Left ventricle myocardium inferior (tissue), 1 donor: ENCODE measurements at regions not wholly inside any gene's neighbourhood (a gene's known extent, or its start where the extent isn't known, plus 50 kb on each side); places are given as distances from the start of the nearest gene placed in this dataset.

Source experiments
- DNase-seq: peaks from one replicate; pipeline ENCODE4 v3.0.0-alpha.2; 2020
- H3K27ac ChIP-seq: fragments of 200-600 bp; replicated peaks from 2 replicates; pipeline ENCODE4 v1.8.0; 2021
- H3K27me3 ChIP-seq: fragments of 200-600 bp; 2 replicates; pipeline ENCODE4 v1.8.0; 2021; ENCODE audit warnings: low read depth
- H3K36me3 ChIP-seq: fragments of 200-600 bp; 2 replicates; pipeline ENCODE4 v1.8.0; 2021
- H3K4me1 ChIP-seq: fragments of 200-600 bp; 2 replicates; pipeline ENCODE4 v1.8.0; 2021
- H3K4me3 ChIP-seq: fragments of 200-600 bp; 2 replicates; pipeline ENCODE4 v1.8.0; 2021; ENCODE audit warnings: mild to moderate bottlenecking, moderate library complexity
- H3K9me3 ChIP-seq: fragments of 200-600 bp; replicated peaks from 2 replicates; pipeline ENCODE4 v1.8.0; 2021
- intact Hi-C: fragments of 100-400 bp; cut with micrococcal nuclease; formaldehyde crosslinking; loops from one replicate; pipeline ENCODE4 v1.11.0; 2022
- TF ChIP-seq, protein P1 (sequence below): fragments of 200-600 bp; IDR thresholded peaks from 2 replicates; pipeline ENCODE4 v1.8.0; 2021; ENCODE audit warnings: antibody characterized with exemption, mild to moderate bottlenecking, borderline replicate concordance
- donor health status: DM: no; HTN: yes; CAD: no; lungs with severe emphysema.

DNA sequence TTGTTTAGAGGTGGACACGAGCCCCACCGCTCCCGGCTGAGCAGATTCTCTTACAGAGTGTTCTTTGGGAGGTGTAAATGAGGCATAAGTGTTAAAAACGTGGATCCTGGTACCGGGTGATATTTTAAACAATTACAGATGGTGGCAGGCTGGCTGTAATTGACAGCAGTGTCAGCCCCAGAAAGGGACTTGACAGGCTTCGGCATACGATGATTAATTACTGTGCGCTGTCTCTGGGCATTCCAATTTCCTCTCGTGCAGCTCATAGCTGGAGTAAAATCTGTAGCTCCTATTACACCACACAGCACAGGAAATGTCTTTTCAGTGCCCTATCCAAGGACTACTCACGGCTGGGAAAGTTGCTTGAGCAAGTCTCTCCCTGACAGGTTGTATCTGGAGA is 305.4 kb upstream of the IRX2 start:
- Histone ChIP-seq H3K27ac (no peak overlapping the region), H3K4me1 (no peaks in the 10 kb centered on the region), H3K36me3 (no peaks in the 10 kb centered on the region), H3K27me3 (peaks cover 37% of the 10 kb centered on the region), H3K4me3 (no peak overlapping the region), H3K9me3 (peaks cover 43% of the 10 kb centered on the region)
- TF ChIP-seq, protein P1, sequence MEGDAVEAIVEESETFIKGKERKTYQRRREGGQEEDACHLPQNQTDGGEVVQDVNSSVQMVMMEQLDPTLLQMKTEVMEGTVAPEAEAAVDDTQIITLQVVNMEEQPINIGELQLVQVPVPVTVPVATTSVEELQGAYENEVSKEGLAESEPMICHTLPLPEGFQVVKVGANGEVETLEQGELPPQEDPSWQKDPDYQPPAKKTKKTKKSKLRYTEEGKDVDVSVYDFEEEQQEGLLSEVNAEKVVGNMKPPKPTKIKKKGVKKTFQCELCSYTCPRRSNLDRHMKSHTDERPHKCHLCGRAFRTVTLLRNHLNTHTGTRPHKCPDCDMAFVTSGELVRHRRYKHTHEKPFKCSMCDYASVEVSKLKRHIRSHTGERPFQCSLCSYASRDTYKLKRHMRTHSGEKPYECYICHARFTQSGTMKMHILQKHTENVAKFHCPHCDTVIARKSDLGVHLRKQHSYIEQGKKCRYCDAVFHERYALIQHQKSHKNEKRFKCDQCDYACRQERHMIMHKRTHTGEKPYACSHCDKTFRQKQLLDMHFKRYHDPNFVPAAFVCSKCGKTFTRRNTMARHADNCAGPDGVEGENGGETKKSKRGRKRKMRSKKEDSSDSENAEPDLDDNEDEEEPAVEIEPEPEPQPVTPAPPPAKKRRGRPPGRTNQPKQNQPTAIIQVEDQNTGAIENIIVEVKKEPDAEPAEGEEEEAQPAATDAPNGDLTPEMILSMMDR = no peak
- DNase-seq = no peak
- intact Hi-C loops = no loop called here

DNA sequence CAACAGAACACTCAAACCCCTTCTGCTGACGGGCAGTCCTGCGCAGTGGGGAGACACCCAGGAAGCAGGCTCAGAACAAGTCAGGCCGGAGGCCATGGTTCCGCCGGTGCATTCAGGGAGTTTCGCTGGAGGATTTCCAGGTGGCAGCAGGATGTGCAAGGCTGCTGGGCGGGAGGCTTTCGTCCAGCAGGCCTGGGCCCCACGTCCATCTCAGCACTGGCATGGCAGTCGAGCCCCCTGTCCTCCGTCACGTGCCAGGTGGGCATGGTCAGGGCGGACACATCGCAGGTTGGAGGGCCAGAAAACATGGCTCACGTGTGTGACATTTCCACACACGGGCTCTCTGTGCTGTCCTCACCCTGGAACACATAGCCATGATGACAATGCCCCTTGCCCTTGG is 299.9 kb upstream of the IRX2 start:
- no peak for DNase-seq
- Histone ChIP-seq H3K4me3 (no peak overlapping the region), H3K4me1 (no peaks in the 10 kb centered on the region), H3K36me3 (no peaks in the 10 kb centered on the region), H3K27ac (no peak overlapping the region), H3K9me3 (peaks cover 6% of the 10 kb centered on the region), H3K27me3 (peaks cover 28% of the 10 kb centered on the region)
- TF ChIP-seq, protein P1 = no peak
- intact Hi-C loops = no loop called here

DNA sequence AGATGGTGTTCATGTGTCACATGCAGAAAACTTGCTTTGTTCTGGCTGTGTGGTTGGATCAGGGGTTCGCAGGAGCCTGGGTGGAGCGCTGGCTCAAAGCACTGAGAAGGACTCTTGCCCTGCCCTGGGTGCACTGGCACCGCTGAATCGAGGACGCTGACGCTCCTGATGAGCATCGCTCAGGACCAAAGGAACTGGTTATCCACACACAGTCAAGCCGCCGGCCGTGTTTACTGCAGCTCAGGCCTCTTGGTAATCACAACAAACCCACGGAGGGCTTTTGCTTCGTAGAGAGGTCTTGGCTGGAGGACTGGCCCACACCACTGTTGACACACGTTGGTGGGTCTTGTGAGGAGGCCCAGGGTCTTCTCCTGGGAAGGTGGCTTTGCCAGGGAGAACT is 299.4 kb upstream of the IRX2 start:
- TF ChIP-seq, protein P1 = no peak
- Histone ChIP-seq H3K4me3 (no peak overlapping the region), H3K9me3 (peaks cover 1% of the 10 kb centered on the region), H3K27me3 (peaks cover 25% of the 10 kb centered on the region), H3K36me3 (no peaks in the 10 kb centered on the region), H3K4me1 (no peaks in the 10 kb centered on the region), H3K27ac (no peak overlapping the region)
- no peak for DNase-seq
- intact Hi-C loops = no loop called here

DNA sequence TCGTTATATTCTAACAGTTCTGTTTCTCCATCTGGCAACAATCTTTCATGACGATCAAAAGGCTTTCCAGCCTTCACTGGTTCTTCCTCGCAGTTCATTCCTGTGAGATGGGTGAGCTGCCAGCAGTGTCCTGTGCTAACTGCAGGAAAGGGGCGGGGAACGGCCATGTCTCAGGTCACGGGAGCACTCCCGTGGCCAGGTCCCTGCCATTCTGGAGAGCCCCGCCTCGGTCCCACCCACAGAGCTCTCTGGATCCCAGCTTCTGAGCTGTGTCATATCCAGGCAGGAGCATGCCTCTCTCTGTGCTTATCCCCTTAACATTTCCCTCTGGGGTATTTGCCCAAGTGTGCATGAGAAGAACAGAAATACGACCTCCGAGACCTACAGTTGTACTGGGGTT is 297.8 kb upstream of the IRX2 start:
- Histone ChIP-seq H3K4me1 (no peaks in the 10 kb centered on the region), H3K36me3 (no peaks in the 10 kb centered on the region), H3K9me3 (no peaks in the 10 kb centered on the region), H3K4me3 (no peak overlapping the region), H3K27ac (no peak overlapping the region), H3K27me3 (peaks cover 17% of the 10 kb centered on the region)
- intact Hi-C loops = no loop called here
- no peak for DNase-seq
- TF ChIP-seq, protein P1 = no peak

DNA sequence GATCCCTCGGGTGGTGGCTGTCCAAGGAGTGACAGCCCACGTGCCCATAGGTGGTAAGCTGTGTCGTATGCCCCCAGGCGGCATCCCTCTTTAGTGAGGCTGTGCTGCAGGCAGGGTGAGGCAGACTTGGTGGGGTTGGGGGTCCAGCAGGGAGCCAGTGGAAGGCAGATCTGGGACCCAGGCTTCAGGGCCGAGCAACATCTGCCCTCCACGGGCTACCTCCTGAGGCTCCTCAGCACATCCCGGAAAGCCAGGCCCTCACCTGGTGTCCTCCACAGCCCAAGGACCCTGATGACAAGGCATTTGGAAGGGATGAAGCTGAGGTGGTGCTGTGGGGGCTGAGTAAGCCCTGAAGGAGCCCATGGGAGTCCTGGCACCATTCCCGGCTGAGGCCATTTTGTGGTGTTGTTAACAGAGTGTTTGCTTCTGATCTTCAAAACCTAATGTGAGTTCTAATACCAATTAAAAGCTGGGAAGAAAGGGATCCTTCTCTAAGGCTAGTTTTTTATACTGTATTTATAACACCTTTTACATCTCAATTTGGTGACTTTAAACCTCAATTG is 295.8 kb upstream of the IRX2 start:
- intact Hi-C loops = no loop called here
- H3K36me3 ChIP-seq = no peaks in the 10 kb centered on the region
- no peak overlapping the region for H3K27ac ChIP-seq
- no peak overlapping the region for H3K4me3 ChIP-seq
- H3K27me3 ChIP-seq = peaks cover 16% of the 10 kb centered on the region
- TF ChIP-seq, protein P1 = no peak
- H3K9me3 ChIP-seq = no peaks in the 10 kb centered on the region
- H3K4me1 ChIP-seq = no peaks in the 10 kb centered on the region
- no peak for DNase-seq
